Liver (tissue), 7 donors: ENCODE measurements at regions not wholly inside any gene's neighbourhood (a gene's known extent, or its start where the extent isn't known, plus 50 kb on each side); places are given as distances from the start of the nearest gene placed in this dataset.

Experiments used
- DNase-seq: peaks from one replicate; pipeline ENCODE4 v3.0.0-alpha.2; 2017; ENCODE audit warnings: low spot score
- H3K27ac ChIP-seq, 2 donors: one replicate each; pipeline ENCODE4 v1.7.0; 2013; ENCODE audit warnings: inconsistent platforms in 2 of 2, low read length in 2 of 2, control low read depth in 1 of 2, low read depth in 1 of 2, mild to moderate bottlenecking in 1 of 2
- H3K27me3 ChIP-seq, 4 donors: one replicate each; pipeline versions ENCODE4 v1.6.1 to v1.7.0; 2013; ENCODE audit warnings: low read length in 3 of 4, inconsistent platforms in 1 of 4, mild to moderate bottlenecking in 1 of 4, moderate library complexity in 1 of 4; ENCODE audit not compliant: control insufficient read depth in 4 of 4, insufficient read depth in 4 of 4
- H3K36me3 ChIP-seq, 4 donors: one replicate each; pipeline versions ENCODE4 v1.6.1 to v1.7.0; 2013; ENCODE audit warnings: low read length in 3 of 4, mild to moderate bottlenecking in 3 of 4, low read depth in 1 of 4, moderate library complexity in 1 of 4; ENCODE audit not compliant: control insufficient read depth in 4 of 4, insufficient read depth in 3 of 4
- H3K4me1 ChIP-seq, 4 donors: one replicate each; pipeline versions ENCODE4 v1.6.1 to v1.7.0; 2013; ENCODE audit warnings: low read length in 3 of 4, mild to moderate bottlenecking in 3 of 4, moderate library complexity in 1 of 4; ENCODE audit not compliant: control insufficient read depth in 4 of 4, insufficient read depth in 4 of 4
- H3K4me3 ChIP-seq, 3 donors: one replicate each; pipeline versions ENCODE4 v1.6.1 to v1.7.0; 2013; ENCODE audit warnings: low read length in 3 of 3, control low read depth in 1 of 3, low read depth in 1 of 3, mild to moderate bottlenecking in 1 of 3
- H3K9ac ChIP-seq, 2 donors: one replicate each; pipeline ENCODE4 v1.7.0; 2013; ENCODE audit warnings: low read length in 2 of 2, mild to moderate bottlenecking in 2 of 2, moderate library complexity in 2 of 2, control low read depth in 1 of 2, low read depth in 1 of 2
- H3K9me3 ChIP-seq, 4 donors: one replicate each; pipeline versions ENCODE4 v1.6.1 to v1.7.0; 2013; ENCODE audit warnings: low read length in 3 of 4; ENCODE audit not compliant: control insufficient read depth in 4 of 4
- EGR1 ChIP-seq, 2 donors: IDR thresholded peaks; 2 replicates each; pipeline ENCODE4 v1.6.1; 2016 to 2018; ENCODE audit warnings: antibody characterized with exemption in 2 of 2, low read depth in 2 of 2
- FOXA2 ChIP-seq: IDR thresholded peaks from 2 replicates; pipeline ENCODE4 v1.6.1; 2016; ENCODE audit warnings: antibody characterized with exemption
- HNF4A ChIP-seq, 2 donors: conservative IDR thresholded peaks; 2 replicates each; pipeline ENCODE4 v1.6.1; 2016; ENCODE audit warnings: antibody characterized with exemption in 2 of 2, mild to moderate bottlenecking in 2 of 2
- HNF4G ChIP-seq: IDR thresholded peaks from 2 replicates; pipeline ENCODE4 v1.6.1; 2016; ENCODE audit warnings: antibody characterized with exemption
- JUND ChIP-seq, 2 donors: IDR thresholded peaks; 2 replicates each; pipeline ENCODE4 v1.6.1; 2016; ENCODE audit warnings: antibody characterized with exemption in 2 of 2
- NR2F2 ChIP-seq: IDR thresholded peaks from 2 replicates; pipeline ENCODE4 v1.6.1; 2016; ENCODE audit warnings: antibody characterized with exemption
- RXRA ChIP-seq, 2 donors: IDR thresholded peaks; 2 replicates each; pipeline ENCODE4 v1.6.1; 2017 to 2018; ENCODE audit warnings: antibody characterized with exemption in 2 of 2, mild to moderate bottlenecking in 1 of 2
- SP1 ChIP-seq: IDR thresholded peaks from 2 replicates; pipeline ENCODE4 v1.6.1; 2018; ENCODE audit warnings: antibody characterized with exemption, mild to moderate bottlenecking
- YY1 ChIP-seq: IDR thresholded peaks from 2 replicates; pipeline ENCODE4 v1.6.1; 2016; ENCODE audit warnings: antibody characterized with exemption, mild to moderate bottlenecking
- TF ChIP-seq, protein P1 (sequence below): IDR thresholded peaks from 2 replicates; pipeline ENCODE4 v1.6.1; 2016; ENCODE audit warnings: antibody characterized with exemption
- TF ChIP-seq, protein P2 (sequence below): fragments of 150-350 bp; IDR thresholded peaks from 2 replicates; pipeline ENCODE4 v1.5.1; 2017; ENCODE audit warnings: improper control_type of control experiment, low read depth, low read length; ENCODE audit not compliant: missing input control
- TF ChIP-seq, protein P3 (sequence below): IDR thresholded peaks from 2 replicates; pipeline ENCODE4 v1.6.1; 2016; ENCODE audit warnings: antibody characterized with exemption
- TF ChIP-seq, protein P4 (sequence below): IDR thresholded peaks from 2 replicates; pipeline ENCODE4 v1.6.1; 2016; ENCODE audit warnings: antibody characterized with exemption, mild to moderate bottlenecking
- TF ChIP-seq, protein P5 (sequence below): IDR thresholded peaks from 2 replicates; pipeline ENCODE4 v1.6.1; 2016; ENCODE audit warnings: antibody characterized with exemption
- donor health status: healthy.
- donor health status: healthy.
- donor health status: healthy.
- donor health status: healthy.

DNA sequence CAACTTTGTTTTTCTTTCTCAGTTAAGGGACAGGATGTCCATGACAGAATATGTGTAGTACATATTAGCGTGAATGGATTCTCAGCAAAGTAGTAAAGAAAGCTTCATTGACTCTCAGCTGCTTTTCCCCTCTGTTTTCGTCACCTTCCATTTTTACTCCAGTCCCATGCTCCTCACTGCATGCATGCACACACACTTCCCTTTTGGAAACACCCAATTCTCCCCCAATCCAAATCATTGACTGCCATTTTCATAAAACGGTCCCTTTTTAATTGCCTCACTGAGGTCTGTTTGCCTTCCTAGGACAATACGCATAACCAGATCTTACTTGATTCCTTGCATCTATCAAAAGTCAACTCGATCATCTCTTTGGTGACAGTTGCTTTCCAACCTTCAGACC lies 287.5 kb upstream of the PARD3B start (continued):
- TF ChIP-seq, protein P1, sequence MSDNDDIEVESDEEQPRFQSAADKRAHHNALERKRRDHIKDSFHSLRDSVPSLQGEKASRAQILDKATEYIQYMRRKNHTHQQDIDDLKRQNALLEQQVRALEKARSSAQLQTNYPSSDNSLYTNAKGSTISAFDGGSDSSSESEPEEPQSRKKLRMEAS: no peak
- TF ChIP-seq, protein P2, sequence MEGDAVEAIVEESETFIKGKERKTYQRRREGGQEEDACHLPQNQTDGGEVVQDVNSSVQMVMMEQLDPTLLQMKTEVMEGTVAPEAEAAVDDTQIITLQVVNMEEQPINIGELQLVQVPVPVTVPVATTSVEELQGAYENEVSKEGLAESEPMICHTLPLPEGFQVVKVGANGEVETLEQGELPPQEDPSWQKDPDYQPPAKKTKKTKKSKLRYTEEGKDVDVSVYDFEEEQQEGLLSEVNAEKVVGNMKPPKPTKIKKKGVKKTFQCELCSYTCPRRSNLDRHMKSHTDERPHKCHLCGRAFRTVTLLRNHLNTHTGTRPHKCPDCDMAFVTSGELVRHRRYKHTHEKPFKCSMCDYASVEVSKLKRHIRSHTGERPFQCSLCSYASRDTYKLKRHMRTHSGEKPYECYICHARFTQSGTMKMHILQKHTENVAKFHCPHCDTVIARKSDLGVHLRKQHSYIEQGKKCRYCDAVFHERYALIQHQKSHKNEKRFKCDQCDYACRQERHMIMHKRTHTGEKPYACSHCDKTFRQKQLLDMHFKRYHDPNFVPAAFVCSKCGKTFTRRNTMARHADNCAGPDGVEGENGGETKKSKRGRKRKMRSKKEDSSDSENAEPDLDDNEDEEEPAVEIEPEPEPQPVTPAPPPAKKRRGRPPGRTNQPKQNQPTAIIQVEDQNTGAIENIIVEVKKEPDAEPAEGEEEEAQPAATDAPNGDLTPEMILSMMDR: no peak
- no peak for TF ChIP-seq NR2F2
- TF ChIP-seq EGR1 (IDR thresholded peaks at IDR 0.05; ENCODE audit: low read depth in 2 of 2): no peak

- no peak for TF ChIP-seq SP1
- TF ChIP-seq, protein P3, sequence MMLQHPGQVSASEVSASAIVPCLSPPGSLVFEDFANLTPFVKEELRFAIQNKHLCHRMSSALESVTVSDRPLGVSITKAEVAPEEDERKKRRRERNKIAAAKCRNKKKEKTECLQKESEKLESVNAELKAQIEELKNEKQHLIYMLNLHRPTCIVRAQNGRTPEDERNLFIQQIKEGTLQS: no peak
- TF ChIP-seq JUND (IDR thresholded peaks at IDR 0.05): no peak
- TF ChIP-seq, protein P4, sequence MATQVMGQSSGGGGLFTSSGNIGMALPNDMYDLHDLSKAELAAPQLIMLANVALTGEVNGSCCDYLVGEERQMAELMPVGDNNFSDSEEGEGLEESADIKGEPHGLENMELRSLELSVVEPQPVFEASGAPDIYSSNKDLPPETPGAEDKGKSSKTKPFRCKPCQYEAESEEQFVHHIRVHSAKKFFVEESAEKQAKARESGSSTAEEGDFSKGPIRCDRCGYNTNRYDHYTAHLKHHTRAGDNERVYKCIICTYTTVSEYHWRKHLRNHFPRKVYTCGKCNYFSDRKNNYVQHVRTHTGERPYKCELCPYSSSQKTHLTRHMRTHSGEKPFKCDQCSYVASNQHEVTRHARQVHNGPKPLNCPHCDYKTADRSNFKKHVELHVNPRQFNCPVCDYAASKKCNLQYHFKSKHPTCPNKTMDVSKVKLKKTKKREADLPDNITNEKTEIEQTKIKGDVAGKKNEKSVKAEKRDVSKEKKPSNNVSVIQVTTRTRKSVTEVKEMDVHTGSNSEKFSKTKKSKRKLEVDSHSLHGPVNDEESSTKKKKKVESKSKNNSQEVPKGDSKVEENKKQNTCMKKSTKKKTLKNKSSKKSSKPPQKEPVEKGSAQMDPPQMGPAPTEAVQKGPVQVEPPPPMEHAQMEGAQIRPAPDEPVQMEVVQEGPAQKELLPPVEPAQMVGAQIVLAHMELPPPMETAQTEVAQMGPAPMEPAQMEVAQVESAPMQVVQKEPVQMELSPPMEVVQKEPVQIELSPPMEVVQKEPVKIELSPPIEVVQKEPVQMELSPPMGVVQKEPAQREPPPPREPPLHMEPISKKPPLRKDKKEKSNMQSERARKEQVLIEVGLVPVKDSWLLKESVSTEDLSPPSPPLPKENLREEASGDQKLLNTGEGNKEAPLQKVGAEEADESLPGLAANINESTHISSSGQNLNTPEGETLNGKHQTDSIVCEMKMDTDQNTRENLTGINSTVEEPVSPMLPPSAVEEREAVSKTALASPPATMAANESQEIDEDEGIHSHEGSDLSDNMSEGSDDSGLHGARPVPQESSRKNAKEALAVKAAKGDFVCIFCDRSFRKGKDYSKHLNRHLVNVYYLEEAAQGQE: no peak
- TF ChIP-seq HNF4G: no peak
- TF ChIP-seq YY1: no peak
- no peak for TF ChIP-seq FOXA2
- TF ChIP-seq NR2F2: no peak
- no peak for TF ChIP-seq RXRA (IDR thresholded peaks at IDR 0.05)
- TF ChIP-seq, protein P5, sequence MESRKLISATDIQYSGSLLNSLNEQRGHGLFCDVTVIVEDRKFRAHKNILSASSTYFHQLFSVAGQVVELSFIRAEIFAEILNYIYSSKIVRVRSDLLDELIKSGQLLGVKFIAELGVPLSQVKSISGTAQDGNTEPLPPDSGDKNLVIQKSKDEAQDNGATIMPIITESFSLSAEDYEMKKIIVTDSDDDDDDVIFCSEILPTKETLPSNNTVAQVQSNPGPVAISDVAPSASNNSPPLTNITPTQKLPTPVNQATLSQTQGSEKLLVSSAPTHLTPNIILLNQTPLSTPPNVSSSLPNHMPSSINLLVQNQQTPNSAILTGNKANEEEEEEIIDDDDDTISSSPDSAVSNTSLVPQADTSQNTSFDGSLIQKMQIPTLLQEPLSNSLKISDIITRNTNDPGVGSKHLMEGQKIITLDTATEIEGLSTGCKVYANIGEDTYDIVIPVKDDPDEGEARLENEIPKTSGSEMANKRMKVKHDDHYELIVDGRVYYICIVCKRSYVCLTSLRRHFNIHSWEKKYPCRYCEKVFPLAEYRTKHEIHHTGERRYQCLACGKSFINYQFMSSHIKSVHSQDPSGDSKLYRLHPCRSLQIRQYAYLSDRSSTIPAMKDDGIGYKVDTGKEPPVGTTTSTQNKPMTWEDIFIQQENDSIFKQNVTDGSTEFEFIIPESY: no peak
- TF ChIP-seq, protein P2: no peak
- no peak for TF ChIP-seq HNF4A (conservative IDR thresholded peaks at IDR 0.05)
- H3K9me3 ChIP-seq: no peaks in the 10 kb centered on the region
- DNase-seq: no peak
Observed at GRCh38 chr2:204258890-204259289, 286.4 kb upstream of the PARD3B start.

More at GRCh38 chr2:204258890-204259289, 286.4 kb upstream of the PARD3B start:
- Histone ChIP-seq H3K27me3 (no peaks in the 10 kb centered on the region), H3K4me3 (no peak overlapping the region), H3K36me3 (no peaks in the 10 kb centered on the region), H3K4me1 (no peaks in the 10 kb centered on the region), H3K27ac (no peak overlapping the region), H3K9ac (peak overlapping the region in 1 of 2 donors; percentile 33)
